H1 (cell line): ENCODE measurements at regions not wholly inside any gene's neighbourhood (a gene's known extent, or its start where the extent isn't known, plus 50 kb on each side); places are given as distances from the start of the nearest gene placed in this dataset.

Experiments
- CTCF ChIA-PET: fragments of 300-600 bp; sonication (Branson Sonifier 250); formaldehyde crosslinking; loops from one replicate; lab custom pipeline; 2021; ENCODE audit not compliant: partially characterized antibody; lab: Charles Lee
- POLR2A ChIA-PET: fragments of 300-600 bp; sonication (Branson Sonifier 250); formaldehyde crosslinking; loops from one replicate; lab custom pipeline; 2021; ENCODE audit warnings: inconsistent platforms; ENCODE audit not compliant: partially characterized antibody; lab: Charles Lee
- DNase-seq, 2 experiments: peaks; one replicate each; pipeline versions ENCODE4 v3.0.0 to v3.0.0-alpha.2; 2010 to 2022; ENCODE audit warnings: low spot score in 2 of 2, low read depth in 1 of 2, mixed read lengths in 1 of 2
- FAIRE-seq: peaks from 2 replicates; lab custom pipeline; 2011; peaks lifted over from hg19 to GRCh38; lab: Jason Lieb, UNC
- H2AFZ ChIP-seq: 2 replicates; pipeline ENCODE4 v1.8.1; 2012; ENCODE audit warnings: low read length, inconsistent platforms
- H2AK5ac ChIP-seq: 2 replicates; pipeline ENCODE4 v1.6.1; 2013; ENCODE audit warnings: low read depth, low read length
- H2BK120ac ChIP-seq: replicated peaks from 2 replicates; pipeline ENCODE3; 2013; ENCODE audit warnings: low read depth, low read length, inconsistent platforms
- H2BK12ac ChIP-seq: 2 replicates; pipeline ENCODE4 v1.6.1; 2013; ENCODE audit warnings: low read depth, low read length
- H2BK15ac ChIP-seq: 2 replicates; pipeline ENCODE4 v1.6.1; 2013; ENCODE audit warnings: low read length
- H2BK20ac ChIP-seq: 2 replicates; pipeline ENCODE4 v1.6.1; 2013; ENCODE audit warnings: low read length
- H2BK5ac ChIP-seq: 2 replicates; pipeline ENCODE4 v1.6.1; 2013; ENCODE audit warnings: low read depth, low read length
- H3K14ac ChIP-seq: 2 replicates; pipeline ENCODE4 v1.6.1; 2013; ENCODE audit warnings: inconsistent platforms; ENCODE audit not compliant: insufficient read length
- H3K18ac ChIP-seq: 2 replicates; pipeline ENCODE4 v1.6.1; 2013; ENCODE audit warnings: low read length; ENCODE audit errors: extremely low read depth
- H3K23ac ChIP-seq: 2 replicates; pipeline ENCODE4 v1.6.1; 2013; ENCODE audit warnings: inconsistent platforms; ENCODE audit not compliant: insufficient read length
- H3K23me2 ChIP-seq: 2 replicates; pipeline ENCODE4 v1.6.1; 2013; ENCODE audit warnings: low read depth, low read length
- H3K27ac ChIP-seq: 2 replicates; pipeline ENCODE4 v1.6.1; 2011; ENCODE audit warnings: low read depth, low read length, inconsistent platforms
- H3K27me3 ChIP-seq, 4 experiments: replicated peaks in 1 of 4; 1 replicate in 1 of 4; 2 replicates in 3 of 4; pipeline versions ENCODE4 v1.6.1 to v1.8.1; 2011 to 2013; ENCODE audit warnings: low read length in 3 of 4, mild to moderate bottlenecking in 3 of 4, inconsistent platforms in 2 of 4, mixed read lengths in 2 of 4, moderate library complexity in 1 of 4; ENCODE audit not compliant: control insufficient read depth in 3 of 4, insufficient read depth in 3 of 4; ENCODE audit errors: extremely low read depth in 1 of 4
- H3K36me3 ChIP-seq, 4 experiments: 2 replicates each; pipeline versions ENCODE4 v1.6.1 to v1.8.1; 2011 to 2013; ENCODE audit warnings: mild to moderate bottlenecking in 4 of 4, low read length in 3 of 4, moderate library complexity in 2 of 4, control low read depth in 1 of 4, inconsistent platforms in 1 of 4; ENCODE audit not compliant: insufficient read depth in 4 of 4, control insufficient read depth in 2 of 4
- H3K4ac ChIP-seq: replicated peaks from 2 replicates; pipeline ENCODE3; 2013; ENCODE audit warnings: low read length, low read depth, mixed read lengths, inconsistent platforms; ENCODE audit not compliant: insufficient read length
- H3K4me1 ChIP-seq, 4 experiments: replicated peaks in 1 of 4; 1 replicate in 1 of 4; 2 replicates in 3 of 4; pipeline versions ENCODE4 v1.6.1 to v1.8.1; 2011 to 2013; ENCODE audit warnings: low read length in 3 of 4, inconsistent platforms in 2 of 4, mixed read lengths in 1 of 4; ENCODE audit not compliant: insufficient read depth in 4 of 4, control insufficient read depth in 3 of 4
- H3K4me2 ChIP-seq, 2 experiments: 2 replicates each; pipeline versions ENCODE4 v1.6.1 to v1.8.1; 2011 to 2013; ENCODE audit warnings: low read depth in 2 of 2, low read length in 2 of 2, control low read depth in 1 of 2, inconsistent platforms in 1 of 2, mild to moderate bottlenecking in 1 of 2; ENCODE audit not compliant: insufficient read depth in 1 of 2
- H3K4me3 ChIP-seq, 4 experiments: fragments of 200-600, 300-600 bp in 1 of 4; sonication (generic), shearing (Covaris generic), sonication (Bioruptor Twin) in 1 of 4; 2 replicates each; pipeline versions ENCODE4 v1.5.1 to v1.8.1; 2011 to 2016; ENCODE audit warnings: low read length in 4 of 4, low read depth in 3 of 4, control low read depth in 2 of 4, inconsistent platforms in 2 of 4, mild to moderate bottlenecking in 2 of 4, mixed read lengths in 1 of 4, moderate library complexity in 1 of 4; ENCODE audit not compliant: insufficient read depth in 2 of 4; ENCODE audit errors: extremely low read depth in 1 of 4
- H3K56ac ChIP-seq: replicated peaks from 2 replicates; pipeline ENCODE3; 2013; ENCODE audit warnings: low read depth, mild to moderate bottlenecking, mixed read lengths, low read length, inconsistent platforms; ENCODE audit not compliant: insufficient read length
- H3K79me1 ChIP-seq: 2 replicates; pipeline ENCODE4 v1.6.1; 2013; ENCODE audit warnings: low read depth, low read length, control low read depth
- H3K79me2 ChIP-seq, 2 experiments: 2 replicates each; pipeline versions ENCODE4 v1.6.1 to v1.8.1; 2012 to 2013; ENCODE audit warnings: low read length in 2 of 2, mild to moderate bottlenecking in 2 of 2, inconsistent platforms in 1 of 2; ENCODE audit not compliant: insufficient read depth in 2 of 2, control insufficient read depth in 1 of 2
- H3K9ac ChIP-seq, 4 experiments: replicated peaks in 1 of 4; 1 replicate in 1 of 4; 2 replicates in 3 of 4; pipeline versions ENCODE4 v1.6.1 to v1.8.1; 2011 to 2013; ENCODE audit warnings: low read depth in 3 of 4, low read length in 3 of 4, control low read depth in 2 of 4, mild to moderate bottlenecking in 2 of 4, moderate library complexity in 2 of 4, inconsistent platforms in 1 of 4; ENCODE audit errors: extremely low read depth in 1 of 4
- H3K9me3 ChIP-seq, 2 experiments: 2 replicates each; pipeline versions ENCODE4 v1.6.1 to v1.8.1; 2012 to 2013; ENCODE audit warnings: mild to moderate bottlenecking in 2 of 2, moderate library complexity in 2 of 2, control low read depth in 1 of 2, inconsistent platforms in 1 of 2, low read depth in 1 of 2, low read length in 1 of 2, mixed read lengths in 1 of 2; ENCODE audit not compliant: insufficient read depth in 2 of 2
- H4K20me1 ChIP-seq, 2 experiments: replicated peaks in 1 of 2; 2 replicates each; pipeline versions ENCODE3 to v1.8.1; 2011 to 2013; ENCODE audit warnings: inconsistent platforms in 2 of 2, low read length in 2 of 2, mild to moderate bottlenecking in 1 of 2; ENCODE audit not compliant: insufficient read depth in 2 of 2, control insufficient read depth in 1 of 2
- H4K5ac ChIP-seq: 2 replicates; pipeline ENCODE4 v1.6.1; 2013; ENCODE audit warnings: low read length, low read depth, mixed read lengths, inconsistent platforms; ENCODE audit not compliant: insufficient read length
- H4K8ac ChIP-seq: 2 replicates; pipeline ENCODE4 v1.8.0; 2013; ENCODE audit warnings: mild to moderate bottlenecking, moderate library complexity, low read length, inconsistent platforms; ENCODE audit not compliant: insufficient read depth; ENCODE audit errors: extremely low read depth
- H4K91ac ChIP-seq: replicated peaks from 2 replicates; pipeline ENCODE3; 2013; ENCODE audit warnings: low read length, mixed read lengths, inconsistent platforms; ENCODE audit not compliant: insufficient read length
- BRCA1 ChIP-seq: IDR thresholded peaks from 2 replicates; pipeline ENCODE4 v1.6.1; 2012; ENCODE audit warnings: low read depth, low read length, improper control_type of control experiment
- CBX8 ChIP-seq: fragments of 300-800, 300-1000 bp; sonication (generic); IDR thresholded peaks from 2 replicates; pipeline ENCODE4 v1.7.1; 2016; ENCODE audit warnings: low read depth, low read length, borderline replicate concordance
- EGR1 ChIP-seq: IDR thresholded peaks from 2 replicates; pipeline ENCODE4 v1.6.1; 2011; ENCODE audit warnings: low read depth, low read length, borderline replicate concordance
- HDAC2 ChIP-seq, 2 experiments: fragments of 300-600 bp in 1 of 2; sonication (generic) in 1 of 2; IDR thresholded peaks; 2 replicates each; pipeline ENCODE4 v1.6.1; 2011 to 2012; ENCODE audit warnings: low read depth in 2 of 2, low read length in 2 of 2, mild to moderate bottlenecking in 2 of 2, moderate library complexity in 2 of 2, borderline replicate concordance in 1 of 2, inconsistent platforms in 1 of 2
- KDM1A ChIP-seq: fragments of 200-600, 300-600 bp; sonication (generic); IDR thresholded peaks from 2 replicates; pipeline ENCODE4 v1.7.1; 2016; ENCODE audit warnings: mild to moderate bottlenecking, low read length, borderline replicate concordance
- KDM4A ChIP-seq: IDR thresholded peaks from one replicate; pipeline ENCODE4 v1.7.1; 2012; ENCODE audit warnings: low read depth, mild to moderate bottlenecking, moderate library complexity, low read length, inconsistent platforms; ENCODE audit not compliant: severe bottlenecking
- POLR2A ChIP-seq, 2 experiments: IDR thresholded peaks; 1 replicate in 1 of 2; 2 replicates in 1 of 2; pipeline ENCODE4 v1.6.1; 2011; ENCODE audit warnings: low read depth in 2 of 2, low read length in 2 of 2, mild to moderate bottlenecking in 2 of 2; ENCODE audit errors: control extremely low read depth in 1 of 2
- RAD21 ChIP-seq, 2 experiments: IDR thresholded peaks in 1 of 2; conservative IDR thresholded peaks in 1 of 2; 2 replicates each; pipeline ENCODE4 v1.6.1; 2011; ENCODE audit warnings: low read depth in 2 of 2, low read length in 2 of 2, improper control_type of control experiment in 1 of 2, inconsistent platforms in 1 of 2, mild to moderate bottlenecking in 1 of 2, moderate library complexity in 1 of 2
- SIX5 ChIP-seq: IDR thresholded peaks from 2 replicates; pipeline ENCODE4 v1.6.1; 2011; ENCODE audit warnings: mild to moderate bottlenecking, low read depth, low read length
- SP1 ChIP-seq: IDR thresholded peaks from 2 replicates; pipeline ENCODE4 v1.6.1; 2011; ENCODE audit warnings: low read depth, low read length
- TAF1 ChIP-seq: IDR thresholded peaks from 2 replicates; pipeline ENCODE4 v1.6.1; 2011; ENCODE audit warnings: mild to moderate bottlenecking, low read depth, low read length
- TAF7 ChIP-seq: optimal IDR thresholded peaks from 2 replicates; pipeline ENCODE3; 2011; ENCODE audit warnings: low read depth, mild to moderate bottlenecking, inconsistent platforms, low read length, moderate library complexity, borderline replicate concordance
- YY1 ChIP-seq: IDR thresholded peaks from 2 replicates; pipeline ENCODE4 v1.6.1; 2011; ENCODE audit warnings: low read depth, mild to moderate bottlenecking, low read length
- WGBS, 2 experiments: shearing (Covaris generic) in 1 of 2; methylation state at CpG; one replicate each; pipeline versions ENCODE4 v1.1.6 to v1.1.7; 2013 to 2015; ENCODE audit warnings: low lambda C conversion rate in 2 of 2, mixed read lengths in 2 of 2, inconsistent platforms in 1 of 2, low coverage in 1 of 2, missing lambda C conversion rate in 1 of 2; ENCODE audit not compliant: insufficient replicate concordance in 2 of 2, insufficient coverage in 1 of 2, insufficient read length in 1 of 2; ENCODE audit errors: extremely low coverage in 1 of 2, missing lambda C conversion rate in 1 of 2; 5-methylcytosine and 5-hydroxymethylcytosine counted together
- TF ChIP-seq, protein P1 (sequence below): IDR thresholded peaks from 2 replicates; pipeline ENCODE4 v1.6.1; 2012; ENCODE audit warnings: inconsistent platforms

DNA sequence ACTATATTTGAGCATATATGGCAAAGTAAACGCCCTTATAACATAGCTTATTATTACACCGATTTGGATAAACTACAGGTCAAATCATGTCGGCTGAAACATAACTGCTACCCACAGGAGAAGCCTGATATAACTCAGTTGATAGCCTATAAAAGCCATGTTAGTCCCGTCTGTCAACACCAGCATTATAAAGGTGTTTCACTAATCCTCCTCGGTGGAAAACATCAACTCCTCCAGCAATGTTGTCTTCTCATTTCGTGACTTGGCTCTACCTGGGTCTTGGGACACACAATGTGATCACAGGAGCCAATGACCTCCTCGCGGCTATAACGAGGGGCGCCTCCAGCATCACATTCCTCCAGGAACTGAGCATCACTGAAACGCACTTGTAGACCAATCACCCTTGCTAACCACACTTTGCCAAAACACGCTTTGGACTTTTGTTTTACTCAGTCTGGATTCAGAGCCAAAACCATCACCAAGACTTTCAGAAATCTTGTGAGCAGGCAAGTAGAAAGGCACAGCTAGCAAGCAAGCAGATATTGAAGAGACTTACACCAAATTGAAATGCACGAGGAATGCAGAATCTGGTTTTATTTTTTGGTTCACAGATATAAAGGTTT is 269.7 kb upstream of the NFE2L3 start:
- Histone ChIP-seq H2BK12ac (no peak overlapping the region), H2AFZ (no peak overlapping the region), H2BK15ac (no peak overlapping the region), H3K56ac (no peak overlapping the region), H3K36me3 (no peaks in the 10 kb centered on the region; a peak in 1 of 8 replicates), H4K91ac (no peak overlapping the region), H3K4ac (no peak overlapping the region), H3K27me3 (no peaks in the 10 kb centered on the region; a peak in 1 of 7 replicates), H2BK20ac (no peak overlapping the region), H4K5ac (no peak overlapping the region), H4K8ac (no peak overlapping the region), H3K4me3 (no peak overlapping the region), H3K79me1 (no peaks in the 10 kb centered on the region), H3K18ac (no peak overlapping the region), H2AK5ac (no peak overlapping the region), H3K27ac (no peak overlapping the region), H3K23ac (no peak overlapping the region), H3K9me3 (no peaks in the 10 kb centered on the region), H3K4me2 (no peak overlapping the region), H2BK120ac (no peak overlapping the region), H3K79me2 (no peaks in the 10 kb centered on the region), H3K4me1 (no peaks in the 10 kb centered on the region), H3K14ac (no peak overlapping the region), H3K23me2 (no peaks in the 10 kb centered on the region), H3K9ac (no peak overlapping the region), H4K20me1 (no peaks in the 10 kb centered on the region), H2BK5ac (no peak overlapping the region)
- DNase-seq (no peak), FAIRE-seq (no peak)
- ChIA-PET POLR2A (no interaction called here), CTCF (interaction anchor here (0.6 to 2.2 kb wide), 7 partner anchors 10 to 785 kb away, joined by 3 to 12 read pairs (median 3); no protein-coding TSS in a partner anchor)
- 90% methylated on average over 13 of the region's 13 CpGs; no CpG with 5 or more reads in 1 of the 2 experiments for WGBS, 2 experiments
- TF ChIP-seq TAF1: no peak
- no peak for TF ChIP-seq KDM4A
- TF ChIP-seq POLR2A (IDR thresholded peaks at IDR 0.05; ENCODE audit: control extremely low read depth in 1 of 2, low read depth in 2 of 2, low read length in 2 of 2): no peak
- no peak for TF ChIP-seq BRCA1
- TF ChIP-seq SP1: no peak
- TF ChIP-seq YY1: no peak
- no peak for TF ChIP-seq CBX8
- no peak for TF ChIP-seq EGR1
- no peak for TF ChIP-seq HDAC2 (IDR thresholded peaks at IDR 0.05; ENCODE audit: borderline replicate concordance in 1 of 2, low read depth in 2 of 2, low read length in 2 of 2)
- TF ChIP-seq SIX5: no peak
- no peak for TF ChIP-seq RAD21 (IDR thresholded peaks at IDR 0.05 in 1 of 2, conservative IDR thresholded peaks at IDR 0.05 in 1 of 2; ENCODE audit: low read depth in 2 of 2, low read length in 2 of 2)
- no peak for TF ChIP-seq TAF7
- TF ChIP-seq KDM1A: no peak
- TF ChIP-seq, protein P1, sequence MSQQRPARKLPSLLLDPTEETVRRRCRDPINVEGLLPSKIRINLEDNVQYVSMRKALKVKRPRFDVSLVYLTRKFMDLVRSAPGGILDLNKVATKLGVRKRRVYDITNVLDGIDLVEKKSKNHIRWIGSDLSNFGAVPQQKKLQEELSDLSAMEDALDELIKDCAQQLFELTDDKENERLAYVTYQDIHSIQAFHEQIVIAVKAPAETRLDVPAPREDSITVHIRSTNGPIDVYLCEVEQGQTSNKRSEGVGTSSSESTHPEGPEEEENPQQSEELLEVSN: no peak
